Neutrophil (primary cell): ENCODE measurements at regions not wholly inside any gene's neighbourhood (a gene's known extent, or its start where the extent isn't known, plus 50 kb on each side); places are given as distances from the start of the nearest gene placed in this dataset.

Experiments used
- H3K27ac ChIP-seq: fragments of 200-600 bp; sonication (generic); 2 replicates; pipeline ENCODE4 v1.5.1; 2016; ENCODE audit warnings: mild to moderate bottlenecking, moderate library complexity
- H3K27me3 ChIP-seq: fragments of 200-600 bp; sonication (generic); 2 replicates; pipeline ENCODE4 v1.6.0; 2016; ENCODE audit warnings: mild to moderate bottlenecking
- H3K36me3 ChIP-seq: fragments of 200-600 bp; sonication (generic); 2 replicates; pipeline ENCODE4 v1.5.1; 2017
- H3K4me1 ChIP-seq, 2 experiments: fragments of 200-600 bp in 1 of 2; sonication (generic) in 1 of 2; 1 replicate in 1 of 2; 2 replicates in 1 of 2; pipeline versions ENCODE4 v1.5.1 to v1.6.1; 2013 to 2016; ENCODE audit warnings: low read depth in 1 of 2, low read length in 1 of 2, mild to moderate bottlenecking in 1 of 2, moderate library complexity in 1 of 2; ENCODE audit not compliant: control insufficient read depth in 1 of 2, insufficient read depth in 1 of 2
- H3K4me3 ChIP-seq, 2 experiments: fragments of 200-600 bp in 1 of 2; sonication (generic) in 1 of 2; 1 replicate in 1 of 2; 2 replicates in 1 of 2; pipeline ENCODE4 v1.5.1; 2013 to 2016; ENCODE audit warnings: low read depth in 1 of 2, low read length in 1 of 2, mild to moderate bottlenecking in 1 of 2, moderate library complexity in 1 of 2
- H3K9me3 ChIP-seq: fragments of 200-600 bp; sonication (generic); 2 replicates; pipeline ENCODE4 v1.5.1; 2016
- CTCF ChIP-seq: fragments of 200-600 bp; sonication (generic); IDR thresholded peaks from 2 replicates; pipeline ENCODE4 v1.5.1; 2016; ENCODE audit warnings: antibody characterized with exemption

DNA sequence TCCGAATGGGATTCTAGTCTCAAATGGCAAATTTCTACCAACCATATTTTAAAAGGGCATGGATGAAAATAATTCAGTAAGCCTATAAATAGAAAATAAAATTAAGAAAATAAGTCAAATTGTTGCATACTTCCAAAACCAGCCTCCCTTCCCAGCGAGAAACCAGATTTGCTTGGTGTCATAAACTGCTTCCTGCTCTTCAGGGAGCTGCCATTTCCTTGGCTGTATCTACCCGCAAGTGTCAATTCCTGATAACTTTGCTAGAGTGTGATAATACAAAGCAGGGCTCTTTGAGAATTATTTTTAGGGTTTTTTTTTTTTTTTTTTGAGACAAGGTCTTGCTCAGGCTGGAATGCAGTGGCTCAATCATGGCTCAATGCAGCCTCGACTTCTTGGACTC lies 62.3 kb downstream of the S1PR1 start:
- H3K9me3 ChIP-seq: no peaks in the 10 kb centered on the region
- H3K4me1 ChIP-seq: no peaks in the 10 kb centered on the region
- no peak overlapping the region for H3K4me3 ChIP-seq
- no peaks in the 10 kb centered on the region for H3K27me3 ChIP-seq
- no peaks in the 10 kb centered on the region for H3K36me3 ChIP-seq
- no peak overlapping the region for H3K27ac ChIP-seq
- TF ChIP-seq CTCF: no peak

DNA sequence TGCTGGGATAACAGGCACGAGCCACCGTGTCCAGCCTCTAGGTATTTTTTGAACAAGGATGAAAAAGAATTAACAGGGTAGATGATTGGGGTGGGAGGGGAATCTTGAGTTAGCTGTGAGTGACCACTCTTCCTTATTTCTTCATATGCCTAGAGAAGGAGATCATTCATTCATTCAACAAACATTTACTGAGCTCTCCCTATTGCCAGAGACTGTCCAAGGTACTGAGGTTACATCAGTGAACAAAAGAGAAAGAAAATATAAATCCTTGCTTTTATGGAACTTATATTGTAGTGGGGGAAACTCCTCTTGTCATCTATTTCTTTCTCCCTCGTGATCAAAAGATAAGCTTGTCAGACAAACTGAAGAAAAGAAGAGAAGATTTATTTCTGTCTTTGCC lies 62.9 kb downstream of the S1PR1 start:
- Histone ChIP-seq H3K4me3 (no peak overlapping the region), H3K4me1 (no peaks in the 10 kb centered on the region), H3K9me3 (no peaks in the 10 kb centered on the region), H3K27me3 (no peaks in the 10 kb centered on the region), H3K36me3 (no peaks in the 10 kb centered on the region), H3K27ac (no peak overlapping the region)
- no peak for TF ChIP-seq CTCF

GRCh38 chr1:101300916-101301315 lies 64.1 kb downstream of the S1PR1 start:
- Histone ChIP-seq H3K27ac (no peak overlapping the region), H3K4me3 (no peak overlapping the region), H3K36me3 (no peaks in the 10 kb centered on the region), H3K27me3 (no peaks in the 10 kb centered on the region), H3K9me3 (no peaks in the 10 kb centered on the region), H3K4me1 (no peaks in the 10 kb centered on the region)
- TF ChIP-seq CTCF: no peak

DNA sequence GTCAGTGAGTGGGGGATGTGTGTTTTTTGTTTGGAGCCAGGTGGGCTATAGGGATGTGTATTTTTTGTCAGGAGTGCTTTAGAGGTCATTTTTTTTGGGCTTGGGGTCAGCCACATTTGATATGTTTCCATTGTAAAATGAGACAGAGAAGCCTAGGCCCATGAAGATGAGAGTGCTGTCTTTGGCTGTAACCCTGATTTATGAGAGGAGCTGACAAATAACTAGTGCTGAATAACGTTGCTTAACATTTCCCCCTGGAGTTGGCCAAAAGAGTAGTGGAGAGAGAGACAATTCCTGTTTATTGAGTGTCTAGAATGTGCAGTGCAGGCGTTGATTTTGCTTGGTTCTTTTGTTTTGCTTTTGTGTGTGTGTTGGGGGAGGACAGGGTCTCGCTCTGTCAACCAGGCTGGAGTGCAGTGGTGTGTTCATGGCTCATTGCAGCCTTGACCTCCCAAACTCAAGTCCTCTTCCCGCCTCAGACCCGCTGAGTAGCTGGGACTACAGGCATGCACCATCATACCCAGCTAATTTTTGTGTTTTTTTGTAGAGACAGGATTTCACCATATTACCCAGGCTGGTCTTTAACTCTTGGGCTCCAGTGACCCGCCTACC lies 64.7 kb downstream of the S1PR1 start:
- Histone ChIP-seq H3K27ac (no peak overlapping the region), H3K9me3 (no peaks in the 10 kb centered on the region), H3K4me1 (no peaks in the 10 kb centered on the region), H3K36me3 (no peaks in the 10 kb centered on the region), H3K27me3 (no peaks in the 10 kb centered on the region), H3K4me3 (no peak overlapping the region)
- TF ChIP-seq CTCF: no peak

GRCh38 chr1:101302831-101303511 lies 66.2 kb downstream of the S1PR1 start:
- Histone ChIP-seq H3K27me3 (no peaks in the 10 kb centered on the region), H3K9me3 (no peaks in the 10 kb centered on the region), H3K4me3 (no peak overlapping the region), H3K4me1 (no peaks in the 10 kb centered on the region), H3K36me3 (no peaks in the 10 kb centered on the region), H3K27ac (no peak overlapping the region)
- TF ChIP-seq CTCF: no peak
